ENCODE measurements at regions not wholly inside any gene's neighbourhood (a gene's known extent, or its start where the extent isn't known, plus 50 kb on each side); places are given as distances from the start of the nearest gene placed in this dataset.

- H3K27ac ChIP-seq (ENCODE audit: low read depth in 2 of 2, low read length in 2 of 2), result no peak overlapping the region
- no peaks in the 10 kb centered on the region for H3K36me3 ChIP-seq (ENCODE audit: control insufficient read depth in 2 of 3, insufficient read depth in 3 of 3, low read length in 3 of 3)
- no peaks in the 10 kb centered on the region for H3K4me1 ChIP-seq (ENCODE audit: control insufficient read depth in 2 of 3, insufficient read depth in 2 of 3, low read depth in 1 of 3, low read length in 3 of 3)
- H3K4me3 ChIP-seq (ENCODE audit: low read length in 3 of 3), result no peak overlapping the region
- DNase-seq, result no peak
- no peaks in the 10 kb centered on the region for H3K9me3 ChIP-seq (ENCODE audit: control insufficient read depth in 2 of 3, insufficient read depth in 1 of 3, low read length in 3 of 3)
- intact Hi-C loops (cut with DNase I), result no loop called here
- no peaks in the 10 kb centered on the region for H3K27me3 ChIP-seq (ENCODE audit: control insufficient read depth, insufficient read depth, low read length)
- FAIRE-seq, result no peak
- H3K9ac ChIP-seq (ENCODE audit: low read length in 3 of 3), result no peak overlapping the region
- TF ChIP-seq CTCF (IDR thresholded peaks at IDR 0.05; ENCODE audit: borderline replicate concordance, extremely low read depth, insufficient read depth), result no peak
Measured at GRCh38 chrX:85630901-85631300, 251.4 kb upstream of the POF1B start.

GRCh38 chrX:85627363-85627762 lies 247.9 kb upstream of the POF1B start:
- no peak for TF ChIP-seq CTCF (IDR thresholded peaks at IDR 0.05; ENCODE audit: borderline replicate concordance, extremely low read depth, insufficient read depth)
- H3K27ac ChIP-seq (ENCODE audit: low read depth in 2 of 2, low read length in 2 of 2), result no peak overlapping the region
- H3K9ac ChIP-seq (ENCODE audit: low read length in 3 of 3), result no peak overlapping the region
- H3K27me3 ChIP-seq (ENCODE audit: control insufficient read depth, insufficient read depth, low read length), result no peaks in the 10 kb centered on the region
- FAIRE-seq, result no peak
- H3K4me3 ChIP-seq (ENCODE audit: low read length in 3 of 3), result no peak overlapping the region
- intact Hi-C loops (cut with DNase I), result no loop called here
- H3K9me3 ChIP-seq (ENCODE audit: control insufficient read depth in 2 of 3, insufficient read depth in 1 of 3, low read length in 3 of 3), result no peaks in the 10 kb centered on the region
- no peaks in the 10 kb centered on the region for H3K36me3 ChIP-seq (ENCODE audit: control insufficient read depth in 2 of 3, insufficient read depth in 3 of 3, low read length in 3 of 3)
- H3K4me1 ChIP-seq (ENCODE audit: control insufficient read depth in 2 of 3, insufficient read depth in 2 of 3, low read depth in 1 of 3, low read length in 3 of 3), result no peaks in the 10 kb centered on the region
- peak in 1 of 5 donors; percentile 2 for DNase-seq

GRCh38 chrX:85622635-85623034 lies 243.2 kb upstream of the POF1B start:
- Histone ChIP-seq H3K4me3 (ENCODE audit: low read length in 3 of 3) (no peak overlapping the region), H3K9me3 (ENCODE audit: control insufficient read depth in 2 of 3, insufficient read depth in 1 of 3, low read length in 3 of 3) (no peaks in the 10 kb centered on the region), H3K36me3 (ENCODE audit: control insufficient read depth in 2 of 3, insufficient read depth in 3 of 3, low read length in 3 of 3) (no peaks in the 10 kb centered on the region), H3K9ac (ENCODE audit: low read length in 3 of 3) (no peak overlapping the region), H3K4me1 (ENCODE audit: control insufficient read depth in 2 of 3, insufficient read depth in 2 of 3, low read depth in 1 of 3, low read length in 3 of 3) (no peaks in the 10 kb centered on the region), H3K27me3 (ENCODE audit: control insufficient read depth, insufficient read depth, low read length) (no peaks in the 10 kb centered on the region), H3K27ac (ENCODE audit: low read depth in 2 of 2, low read length in 2 of 2) (no peak overlapping the region)
- FAIRE-seq (no peak), DNase-seq (no peak)
- TF ChIP-seq CTCF (IDR thresholded peaks at IDR 0.05; ENCODE audit: borderline replicate concordance, extremely low read depth, insufficient read depth), result no peak
- intact Hi-C loops (cut with DNase I), result no loop called here

- no peak for TF ChIP-seq CTCF (IDR thresholded peaks at IDR 0.05; ENCODE audit: borderline replicate concordance, extremely low read depth, insufficient read depth)
- FAIRE-seq, result no peak
Measured at GRCh38 chrX:85620466-85620865, 241.0 kb upstream of the POF1B start.

More at GRCh38 chrX:85620466-85620865, 241.0 kb upstream of the POF1B start:
- no peak overlapping the region for H3K4me3 ChIP-seq (ENCODE audit: low read length in 3 of 3)
- no peaks in the 10 kb centered on the region for H3K27me3 ChIP-seq (ENCODE audit: control insufficient read depth, insufficient read depth, low read length)
- intact Hi-C loops (cut with DNase I), result no loop called here
- H3K27ac ChIP-seq (ENCODE audit: low read depth in 2 of 2, low read length in 2 of 2), result no peak overlapping the region
- H3K4me1 ChIP-seq (ENCODE audit: control insufficient read depth in 2 of 3, insufficient read depth in 2 of 3, low read depth in 1 of 3, low read length in 3 of 3), result no peaks in the 10 kb centered on the region
- DNase-seq, result no peak
- H3K36me3 ChIP-seq (ENCODE audit: control insufficient read depth in 2 of 3, insufficient read depth in 3 of 3, low read length in 3 of 3), result no peaks in the 10 kb centered on the region
- no peak overlapping the region for H3K9ac ChIP-seq (ENCODE audit: low read length in 3 of 3)
- H3K9me3 ChIP-seq (ENCODE audit: control insufficient read depth in 2 of 3, insufficient read depth in 1 of 3, low read length in 3 of 3), result no peaks in the 10 kb centered on the region

Data from kidney (tissue), 13 donors.